Peyer's patch (tissue), 4 donors: ENCODE measurements at regions not wholly inside any gene's neighbourhood (a gene's known extent, or its start where the extent isn't known, plus 50 kb on each side); places are given as distances from the start of the nearest gene placed in this dataset.

Experiments
- DNase-seq, 3 donors: peaks; one replicate each; pipeline ENCODE4 v3.0.0-alpha.2; 2017 to 2019
- H3K27ac ChIP-seq, 4 donors: fragments of 200-600 bp; sonication (generic); one replicate each; pipeline ENCODE4 v1.5.1; 2016 to 2019
- H3K27me3 ChIP-seq, 2 donors: fragments of 200-600 bp; sonication (generic); one replicate each; pipeline ENCODE4 v1.5.1; 2019
- H3K36me3 ChIP-seq, 3 donors: fragments of 200-600 bp; sonication (generic); one replicate each; pipeline ENCODE4 v1.5.1; 2016 to 2019
- H3K4me1 ChIP-seq, 4 donors: fragments of 200-600 bp; sonication (generic); one replicate each; pipeline ENCODE4 v1.5.1; 2016 to 2019
- H3K4me3 ChIP-seq, 4 donors: fragments of 200-600 bp; sonication (generic); 1 replicate in 3 of 4; 2 replicates in 1 of 4; pipeline ENCODE4 v1.5.1; 2016 to 2019; ENCODE audit warnings: mild to moderate bottlenecking in 1 of 4
- H3K9me3 ChIP-seq, 4 donors: fragments of 200-600 bp; sonication (generic); one replicate each; pipeline ENCODE4 v1.5.1; 2016 to 2019; ENCODE audit warnings: mild to moderate bottlenecking in 1 of 4
- CTCF ChIP-seq, 6 experiments: fragments of 450-650 bp in 4 of 6; fragments of 200-600 bp in 2 of 6; sonication (generic) in 1 of 6; IDR thresholded peaks; one replicate each; pipeline ENCODE4 v1.5.1; 2017 to 2019; ENCODE audit warnings: antibody characterized with exemption in 6 of 6, mild to moderate bottlenecking in 3 of 6, moderate library complexity in 1 of 6
- POLR2A ChIP-seq, 2 donors: fragments of 450-650 bp; IDR thresholded peaks; one replicate each; pipeline ENCODE4 v1.5.1; 2017; ENCODE audit warnings: antibody characterized with exemption in 2 of 2, mild to moderate bottlenecking in 2 of 2, moderate library complexity in 2 of 2

DNA sequence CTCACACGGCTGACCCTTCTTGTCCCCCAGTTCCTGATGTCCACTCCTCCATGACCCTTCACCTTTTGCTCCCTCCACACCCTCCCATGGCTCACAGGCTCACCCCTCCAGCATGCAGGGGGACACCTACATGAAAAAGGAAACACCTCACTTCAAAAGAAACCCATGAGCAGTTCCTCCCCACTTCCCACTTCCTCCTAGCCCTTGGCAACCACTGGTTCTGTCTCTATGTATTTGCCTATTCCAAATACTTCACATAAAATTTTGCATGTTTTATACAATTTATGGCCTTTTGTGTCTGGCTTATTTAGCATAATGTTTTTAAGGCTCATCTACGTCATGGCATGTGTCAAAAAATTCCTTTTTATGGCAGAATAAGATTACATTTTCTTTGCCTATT, 100.2 kb upstream of the S1PR3 start:
- Histone ChIP-seq H3K36me3 (no peaks in the 10 kb centered on the region), H3K27me3 (no peaks in the 10 kb centered on the region), H3K9me3 (no peaks in the 10 kb centered on the region), H3K27ac (no peak overlapping the region), H3K4me1 (no peaks in the 10 kb centered on the region), H3K4me3 (no peak overlapping the region)
- TF ChIP-seq POLR2A (IDR thresholded peaks at IDR 0.05) (no peak), CTCF (IDR thresholded peaks at IDR 0.05) (no peak)
- no peak for DNase-seq

DNA sequence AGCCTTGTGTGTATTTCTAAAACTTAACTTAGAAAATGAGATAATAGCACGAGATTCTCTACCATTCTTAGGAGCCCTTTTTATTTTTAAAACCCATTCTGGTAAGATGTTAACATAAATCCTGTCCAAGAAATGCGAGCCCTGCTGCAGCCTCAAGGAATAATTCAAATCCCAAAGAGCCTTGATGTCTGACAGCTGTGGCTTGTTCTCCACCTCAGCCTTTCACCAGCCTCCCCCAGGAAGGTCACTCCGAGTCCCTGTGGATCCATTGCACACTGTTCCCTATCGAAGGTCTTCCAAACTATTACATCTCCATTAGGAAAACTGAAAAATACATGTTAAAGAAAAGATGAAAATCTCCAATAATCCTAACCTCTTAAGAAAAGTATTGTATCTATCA, 98.5 kb upstream of the S1PR3 start:
- TF ChIP-seq CTCF (IDR thresholded peaks at IDR 0.05) (no peak), POLR2A (IDR thresholded peaks at IDR 0.05) (no peak)
- no peaks in the 10 kb centered on the region for H3K9me3 ChIP-seq
- H3K27me3 ChIP-seq: no peaks in the 10 kb centered on the region

DNA sequence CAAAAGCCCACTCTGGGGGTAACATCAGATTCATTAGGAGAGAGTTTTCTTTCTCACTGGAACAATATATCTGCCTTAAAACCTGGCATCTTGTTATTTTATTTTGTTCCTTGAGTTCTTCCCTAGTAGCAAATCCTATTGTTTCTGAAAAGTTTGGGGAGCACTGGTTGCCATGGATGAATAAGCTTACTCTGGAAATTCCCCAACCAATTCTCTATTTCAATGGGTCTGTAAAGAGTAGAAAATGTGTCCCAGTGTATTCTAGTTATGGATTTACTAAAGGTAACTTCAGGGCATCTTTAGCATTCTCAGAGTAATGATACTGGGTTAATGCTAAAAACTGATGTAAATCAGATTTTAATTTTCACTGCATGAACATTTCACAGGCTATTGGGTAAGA, 94.2 kb upstream of the S1PR3 start:
- H3K4me3 ChIP-seq: no peak overlapping the region
- no peaks in the 10 kb centered on the region for H3K36me3 ChIP-seq
- no peak for DNase-seq
- H3K4me1 ChIP-seq: no peaks in the 10 kb centered on the region
- TF ChIP-seq CTCF (IDR thresholded peaks at IDR 0.05): no peak
- no peak for TF ChIP-seq POLR2A (IDR thresholded peaks at IDR 0.05)
- H3K27ac ChIP-seq: no peak overlapping the region
- H3K27me3 ChIP-seq: no peaks in the 10 kb centered on the region
- H3K9me3 ChIP-seq: no peaks in the 10 kb centered on the region

More for the DNA sequence above, 98.5 kb upstream of the S1PR3 start:
- H3K36me3 ChIP-seq: no peaks in the 10 kb centered on the region
- H3K27ac ChIP-seq: no peak overlapping the region
- no peak overlapping the region for H3K4me3 ChIP-seq
- no peaks in the 10 kb centered on the region for H3K4me1 ChIP-seq
- no peak for DNase-seq

DNA sequence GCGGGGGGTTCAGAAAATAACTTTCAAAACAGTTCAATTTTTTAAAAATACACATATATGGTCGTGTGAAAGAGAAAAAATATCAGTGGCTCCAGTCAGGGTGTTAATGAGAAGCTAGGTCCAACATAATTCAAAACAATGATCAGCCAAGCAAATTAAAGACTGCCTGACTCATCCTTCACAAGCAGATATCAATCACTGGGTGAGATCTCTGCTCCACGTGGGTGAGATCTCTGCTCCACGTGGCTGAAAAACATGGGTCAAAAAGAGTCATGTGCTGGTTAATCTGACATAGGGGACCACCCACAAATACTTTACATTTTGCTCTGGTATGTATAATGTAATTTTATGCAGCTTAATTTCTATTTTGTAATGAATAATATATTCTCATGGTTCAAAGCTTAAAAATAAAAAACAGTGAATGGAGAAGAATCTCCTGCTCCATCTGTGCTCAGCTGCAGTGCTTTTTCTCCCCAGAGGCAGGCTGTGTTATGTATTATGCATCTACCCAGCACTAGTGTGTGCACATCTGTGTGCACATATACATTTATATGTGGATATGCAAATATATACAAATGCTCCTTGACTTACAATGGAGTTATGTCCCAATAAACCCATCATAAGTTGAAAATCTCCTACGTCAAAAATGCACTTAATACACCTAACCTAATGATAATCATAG, 93.1 kb upstream of the S1PR3 start:
- no peak overlapping the region for H3K27ac ChIP-seq
- TF ChIP-seq POLR2A (IDR thresholded peaks at IDR 0.05): no peak
- TF ChIP-seq CTCF (IDR thresholded peaks at IDR 0.05): no peak
- H3K4me3 ChIP-seq: no peak overlapping the region

GRCh38 chr9:88905506-88905905, 85.8 kb upstream of the S1PR3 start:
- TF ChIP-seq POLR2A (IDR thresholded peaks at IDR 0.05): no peak
- no peak for TF ChIP-seq CTCF (IDR thresholded peaks at IDR 0.05)
- Histone ChIP-seq H3K27me3 (no peaks in the 10 kb centered on the region), H3K4me3 (no peak overlapping the region), H3K4me1 (no peaks in the 10 kb centered on the region), H3K27ac (no peak overlapping the region), H3K9me3 (no peaks in the 10 kb centered on the region), H3K36me3 (no peaks in the 10 kb centered on the region)
- DNase-seq: no peak

More for the DNA sequence above, 93.1 kb upstream of the S1PR3 start:
- Histone ChIP-seq H3K4me1 (no peaks in the 10 kb centered on the region), H3K27me3 (no peaks in the 10 kb centered on the region), H3K9me3 (no peaks in the 10 kb centered on the region), H3K36me3 (no peaks in the 10 kb centered on the region)
- no peak for DNase-seq

GRCh38 chr9:88915916-88916315, 75.4 kb upstream of the S1PR3 start:
- TF ChIP-seq POLR2A (IDR thresholded peaks at IDR 0.05) (no peak), CTCF (IDR thresholded peaks at IDR 0.05) (no peak)
- Histone ChIP-seq H3K27ac (no peak overlapping the region), H3K27me3 (no peaks in the 10 kb centered on the region), H3K36me3 (no peaks in the 10 kb centered on the region), H3K9me3 (peaks cover 0 to 2% (median 0%) of the 10 kb centered on the region in 4 donors), H3K4me1 (no peaks in the 10 kb centered on the region), H3K4me3 (no peak overlapping the region)
- no peak for DNase-seq
